HG02973 (cell line): ENCODE measurements at regions not wholly inside any gene's neighbourhood (a gene's known extent, or its start where the extent isn't known, plus 50 kb on each side); places are given as distances from the start of the nearest gene placed in this dataset.
"Not testable (repeated sequence)": the region's sequence is repeated elsewhere in the genome, so short reads cannot be mapped to it uniquely, and the experiment has no call there.

Source experiments
- ATAC-seq: cut with Tn5 transposase; IDR thresholded peaks from one replicate; pipeline ENCODE4 v1.9.1; 2021; ENCODE audit warnings: moderate library complexity; ENCODE audit not compliant: unreplicated experiment

- ATAC-seq, result no peak
These were observed 225.6 kb upstream of the FAM241A start for GRCh38 chr4:111919639-111920038.

GRCh38 chr4:111921714-111922113 lies 223.5 kb upstream of the FAM241A start:
- ATAC-seq, result no peak

GRCh38 chr4:111923786-111924185 lies 221.5 kb upstream of the FAM241A start:
- ATAC-seq, result no peak

- ATAC-seq, result no peak
These were observed 220.6 kb upstream of the FAM241A start for GRCh38 chr4:111924696-111925095.

GRCh38 chr4:111930659-111931058 lies 214.6 kb upstream of the FAM241A start:
- peak; percentile 99 for ATAC-seq

- ATAC-seq, result no peak
These were observed 211.6 kb upstream of the FAM241A start for GRCh38 chr4:111933703-111934102.

GRCh38 chr4:111934314-111934713 lies 210.9 kb upstream of the FAM241A start:
- ATAC-seq, result no peak

- ATAC-seq, result peak; percentile 61
These were observed 207.9 kb upstream of the FAM241A start for GRCh38 chr4:111937368-111937767.

GRCh38 chr4:111941957-111942356 lies 203.3 kb upstream of the FAM241A start:
- ATAC-seq, result no peak

GRCh38 chr4:111943796-111944203 lies 201.5 kb upstream of the FAM241A start:
- peak; percentile 86 for ATAC-seq

GRCh38 chr4:111945014-111945413 lies 200.2 kb upstream of the FAM241A start:
- no peak for ATAC-seq

- ATAC-seq, result no peak
These were observed 198.5 kb upstream of the FAM241A start for GRCh38 chr4:111946800-111947199.

- no peak for ATAC-seq
These were observed 192.6 kb upstream of the FAM241A start for GRCh38 chr4:111952688-111953087.

- no peak for ATAC-seq
These were observed 190.7 kb upstream of the FAM241A start for GRCh38 chr4:111954550-111954949.

GRCh38 chr4:111955001-111955400 lies 190.3 kb upstream of the FAM241A start:
- no peak for ATAC-seq

GRCh38 chr4:111957116-111957515 lies 188.1 kb upstream of the FAM241A start:
- no peak for ATAC-seq

GRCh38 chr4:111957997-111958396 lies 187.3 kb upstream of the FAM241A start:
- no peak for ATAC-seq

- peak; percentile 47 for ATAC-seq
These were observed 186.0 kb upstream of the FAM241A start for GRCh38 chr4:111959222-111959621.

GRCh38 chr4:111960241-111960667 lies 185.0 kb upstream of the FAM241A start:
- ATAC-seq, result peak; percentile 91

GRCh38 chr4:111961026-111961425 lies 184.2 kb upstream of the FAM241A start:
- not testable (repeated sequence) for ATAC-seq

GRCh38 chr4:111961809-111962208 lies 183.4 kb upstream of the FAM241A start:
- ATAC-seq, result no peak

GRCh38 chr4:111963158-111963700 lies 182.0 kb upstream of the FAM241A start:
- no peak for ATAC-seq

GRCh38 chr4:111977419-111977965 lies 167.8 kb upstream of the FAM241A start:
- ATAC-seq, result no peak
